Colonic mucosa (tissue), 4 donors: ENCODE measurements at regions not wholly inside any gene's neighbourhood (a gene's known extent, or its start where the extent isn't known, plus 50 kb on each side); places are given as distances from the start of the nearest gene placed in this dataset.

Experiments
- DNase-seq: peaks from one replicate; pipeline ENCODE4 v3.0.0-alpha.2; 2020
- H3K27ac ChIP-seq: fragments of 200-600 bp; one replicate; pipeline ENCODE4 v1.8.0; 2021
- H3K27me3 ChIP-seq: fragments of 200-600 bp; one replicate; pipeline ENCODE4 v1.8.0; 2021
- H3K36me3 ChIP-seq: fragments of 200-600 bp; one replicate; pipeline ENCODE4 v1.8.0; 2021
- H3K4me1 ChIP-seq: fragments of 200-600 bp; one replicate; pipeline ENCODE4 v1.8.0; 2021; ENCODE audit warnings: mild to moderate bottlenecking
- H3K4me3 ChIP-seq: fragments of 200-600 bp; one replicate; pipeline ENCODE4 v1.8.0; 2021
- H3K9ac ChIP-seq, 2 donors: one replicate each; pipeline ENCODE4 v1.7.0; 2013; ENCODE audit warnings: control low read depth in 2 of 2, low read depth in 2 of 2, low read length in 2 of 2
- H3K9me3 ChIP-seq: fragments of 200-600 bp; one replicate; pipeline ENCODE4 v1.8.0; 2021
- CTCF ChIP-seq: fragments of 200-600 bp; IDR thresholded peaks from one replicate; pipeline ENCODE4 v1.8.0; 2022; ENCODE audit warnings: antibody characterized with exemption, mild to moderate bottlenecking
- intact Hi-C: fragments of 100-400 bp; cut with DNase I; formaldehyde crosslinking; loops from one replicate; pipeline ENCODE4 v1.14.1; 2022
- donor health status: healthy.
- donor health status: DM: no; HTN: no; CAD: no.
- donor health status: DM: no; HTN: no; CAD: no.

- DNase-seq = no peak
- Histone ChIP-seq H3K27ac (no peak overlapping the region), H3K27me3 (no peaks in the 10 kb centered on the region), H3K36me3 (no peaks in the 10 kb centered on the region), H3K4me1 (no peaks in the 10 kb centered on the region), H3K9me3 (no peaks in the 10 kb centered on the region), H3K4me3 (no peak overlapping the region), H3K9ac (no peak overlapping the region)
- intact Hi-C loops = no loop called here
- no peak for TF ChIP-seq CTCF
Observed at GRCh38 chr4:111662496-111662895, 482.8 kb upstream of the FAM241A start.

GRCh38 chr4:111664308-111664945 lies 480.8 kb upstream of the FAM241A start:
- Histone ChIP-seq H3K9ac (no peak overlapping the region), H3K36me3 (no peaks in the 10 kb centered on the region), H3K27ac (no peak overlapping the region), H3K4me1 (no peaks in the 10 kb centered on the region), H3K27me3 (no peaks in the 10 kb centered on the region), H3K4me3 (no peak overlapping the region), H3K9me3 (no peaks in the 10 kb centered on the region)
- intact Hi-C loops = no loop called here
- DNase-seq = no peak
- TF ChIP-seq CTCF = no peak

GRCh38 chr4:111666826-111667360 lies 478.4 kb upstream of the FAM241A start:
- Histone ChIP-seq H3K9ac (no peak overlapping the region), H3K27me3 (no peaks in the 10 kb centered on the region), H3K4me3 (no peak overlapping the region), H3K36me3 (no peaks in the 10 kb centered on the region), H3K27ac (no peak overlapping the region), H3K4me1 (no peaks in the 10 kb centered on the region), H3K9me3 (no peaks in the 10 kb centered on the region)
- no peak for DNase-seq
- no peak for TF ChIP-seq CTCF
- intact Hi-C loops = no loop called here

- intact Hi-C loops = no loop called here
- Histone ChIP-seq H3K36me3 (no peaks in the 10 kb centered on the region), H3K9me3 (no peaks in the 10 kb centered on the region), H3K27ac (no peak overlapping the region), H3K4me3 (no peak overlapping the region), H3K9ac (no peak overlapping the region), H3K4me1 (no peaks in the 10 kb centered on the region), H3K27me3 (no peaks in the 10 kb centered on the region)
- TF ChIP-seq CTCF = no peak
- DNase-seq = no peak
Observed at GRCh38 chr4:111671756-111672155, 473.5 kb upstream of the FAM241A start.

GRCh38 chr4:111675746-111676145 lies 469.5 kb upstream of the FAM241A start:
- no peak for DNase-seq
- H3K9me3 ChIP-seq = no peaks in the 10 kb centered on the region

More at GRCh38 chr4:111675746-111676145, 469.5 kb upstream of the FAM241A start:
- Histone ChIP-seq H3K27ac (no peak overlapping the region), H3K4me1 (no peaks in the 10 kb centered on the region), H3K9ac (no peak overlapping the region), H3K4me3 (no peak overlapping the region), H3K27me3 (no peaks in the 10 kb centered on the region), H3K36me3 (no peaks in the 10 kb centered on the region)
- intact Hi-C loops = no loop called here
- no peak for TF ChIP-seq CTCF
